HG02938 (cell line): ENCODE measurements at regions not wholly inside any gene's neighbourhood (a gene's known extent, or its start where the extent isn't known, plus 50 kb on each side); places are given as distances from the start of the nearest gene placed in this dataset.
"Not testable (repeated sequence)": the region's sequence is repeated elsewhere in the genome, so short reads cannot be mapped to it uniquely, and the experiment has no call there.

Experiments used
- ATAC-seq: cut with Tn5 transposase; IDR thresholded peaks from one replicate; pipeline ENCODE4 v1.9.1; 2021; ENCODE audit warnings: mild to moderate bottlenecking, moderate library complexity; ENCODE audit not compliant: unreplicated experiment

DNA sequence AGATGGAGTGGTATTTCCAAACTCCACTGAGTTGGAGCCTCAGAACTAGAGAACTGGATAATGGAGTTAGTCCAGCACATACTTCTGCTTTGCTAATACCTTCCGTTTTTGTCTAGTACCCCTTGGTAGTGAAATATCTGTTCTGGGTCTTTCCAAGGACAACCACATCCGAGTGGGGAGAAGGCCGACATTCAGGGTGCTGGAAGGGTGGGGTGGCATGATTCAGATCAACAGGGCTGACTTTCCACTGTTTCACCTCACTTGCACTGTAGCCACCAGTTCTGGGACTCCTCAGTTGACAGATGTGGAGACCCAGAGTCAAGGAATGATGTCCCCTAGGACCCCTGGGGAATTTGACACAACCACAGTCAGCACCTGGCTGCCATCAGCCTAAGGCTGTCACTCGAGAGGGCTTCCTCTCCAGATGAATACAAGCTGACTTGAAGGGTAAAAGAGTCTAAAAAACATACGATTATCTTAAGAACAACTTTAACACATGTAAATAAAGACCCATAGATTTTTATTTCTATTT is 84.8 kb upstream of the HNF1B start:
- no peak for ATAC-seq

DNA sequence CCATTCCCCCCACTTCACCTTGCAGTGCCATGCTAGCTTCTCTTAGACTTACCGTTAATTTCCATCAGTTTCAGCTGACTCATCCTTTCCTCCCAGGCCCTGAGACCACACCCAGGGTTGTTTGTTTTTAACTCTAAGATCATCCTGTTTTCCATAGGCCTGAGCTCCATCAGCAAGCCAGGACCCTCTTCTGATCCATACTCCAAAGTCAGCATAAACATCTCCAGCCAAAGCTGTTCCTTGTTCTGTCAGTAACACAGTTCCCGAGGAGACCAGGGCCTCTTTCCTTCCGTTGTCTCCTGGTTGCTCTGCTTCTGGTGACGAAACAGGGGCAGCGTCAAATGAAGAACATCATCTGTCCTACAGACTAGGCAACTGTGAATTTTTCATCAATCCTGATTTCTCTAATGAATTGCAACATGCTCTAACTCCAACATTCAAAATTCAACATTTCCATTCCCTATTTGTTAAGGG is 83.8 kb upstream of the HNF1B start:
- no peak for ATAC-seq

DNA sequence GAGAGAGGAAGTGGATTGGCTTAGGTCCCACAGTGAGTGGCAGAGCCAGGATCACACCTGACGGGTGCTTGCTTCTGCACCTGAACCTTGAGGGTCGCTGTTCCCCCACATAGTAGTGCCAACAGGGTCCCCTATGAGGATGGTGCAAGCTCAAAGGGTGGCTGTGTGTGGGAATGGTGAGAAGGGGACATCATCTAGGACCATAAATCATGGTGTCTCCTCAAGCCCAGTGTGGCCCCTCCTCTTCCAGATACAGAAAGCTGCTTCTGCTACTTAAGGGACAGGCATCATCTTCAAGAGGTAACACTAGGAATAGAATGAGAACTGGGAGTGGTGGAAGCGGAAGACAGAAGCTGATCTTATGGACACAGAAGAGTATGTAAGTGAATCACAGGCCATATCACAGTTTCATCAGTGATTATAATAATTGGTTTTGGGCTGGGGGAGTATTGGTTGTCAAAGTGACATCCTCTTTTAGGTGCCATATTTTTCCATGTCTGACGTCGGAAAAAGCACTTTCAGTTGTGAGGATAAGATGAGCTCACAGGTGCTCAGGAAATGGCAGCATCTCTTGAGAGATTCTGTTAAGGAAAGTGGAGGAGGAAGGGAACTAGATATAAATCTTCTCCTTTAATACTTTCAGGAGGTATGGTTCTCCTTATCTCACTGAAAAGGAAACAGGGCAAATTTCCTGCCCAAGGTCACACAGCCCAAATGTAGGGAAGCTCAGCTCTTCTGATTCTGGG is 83.2 kb upstream of the HNF1B start:
- ATAC-seq, result no peak

DNA sequence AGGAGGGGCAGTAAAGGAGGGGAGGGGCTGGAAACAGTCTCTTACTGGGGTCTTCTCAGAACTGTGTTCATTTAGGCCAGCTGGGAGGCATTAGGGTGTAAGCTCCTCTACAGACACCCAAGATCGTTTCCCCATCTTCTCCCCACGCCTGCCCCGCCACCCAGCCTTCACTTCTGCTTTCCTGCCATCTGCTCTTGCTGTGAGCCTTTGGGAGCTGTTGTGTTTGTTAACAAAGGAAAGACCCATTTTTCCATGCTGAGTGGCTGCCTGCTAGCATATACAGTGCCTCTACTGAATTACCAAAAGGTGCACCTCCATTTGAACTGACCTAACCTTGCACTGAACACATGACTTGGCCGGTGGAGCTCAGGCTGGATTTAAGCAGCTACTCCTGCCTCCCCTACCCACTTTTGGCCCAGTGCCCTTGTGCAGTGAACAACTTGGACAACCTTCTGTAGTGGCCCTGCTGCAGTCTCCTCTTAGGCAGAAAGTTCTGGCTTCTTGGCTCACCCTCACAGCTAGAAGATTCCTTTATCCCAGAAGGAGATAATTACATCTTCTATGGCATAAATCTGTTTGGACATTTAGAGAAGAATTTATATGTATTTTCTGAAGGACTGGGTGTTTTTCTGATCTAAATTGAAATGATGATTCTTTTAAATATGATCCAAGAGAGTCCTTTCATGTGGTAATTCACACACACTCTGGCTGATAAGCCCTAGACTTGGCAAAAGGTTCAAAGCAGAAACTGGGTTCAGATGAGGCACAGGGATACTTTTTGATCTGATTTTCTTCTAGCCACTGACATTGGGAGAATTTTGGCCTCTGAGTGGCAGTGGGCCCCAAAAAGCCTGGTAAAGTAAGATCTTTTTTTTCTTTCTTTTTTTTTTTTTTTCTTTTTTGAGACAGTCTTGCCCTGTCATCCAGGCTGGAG is 81.9 kb upstream of the HNF1B start:
- no peak for ATAC-seq

DNA sequence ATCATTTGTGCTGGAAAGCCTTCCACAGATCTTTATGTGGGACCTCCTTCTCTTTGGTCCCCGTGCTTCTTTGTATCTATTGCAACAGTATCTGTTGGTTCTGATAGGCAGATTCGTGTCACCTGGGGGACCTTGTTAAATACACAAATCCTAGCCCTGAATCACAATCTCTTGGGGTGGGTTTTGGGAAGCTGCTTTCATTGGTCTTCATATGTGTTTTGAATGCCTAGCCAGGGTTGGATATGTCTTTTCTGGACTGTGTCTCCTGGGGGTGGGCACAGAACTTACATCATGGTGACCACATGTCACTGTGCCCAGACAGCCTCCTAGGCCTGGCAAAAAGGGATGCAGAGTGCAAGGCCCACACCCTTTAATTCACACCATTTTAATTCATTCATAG is 81.0 kb upstream of the HNF1B start:
- ATAC-seq, result no peak

DNA sequence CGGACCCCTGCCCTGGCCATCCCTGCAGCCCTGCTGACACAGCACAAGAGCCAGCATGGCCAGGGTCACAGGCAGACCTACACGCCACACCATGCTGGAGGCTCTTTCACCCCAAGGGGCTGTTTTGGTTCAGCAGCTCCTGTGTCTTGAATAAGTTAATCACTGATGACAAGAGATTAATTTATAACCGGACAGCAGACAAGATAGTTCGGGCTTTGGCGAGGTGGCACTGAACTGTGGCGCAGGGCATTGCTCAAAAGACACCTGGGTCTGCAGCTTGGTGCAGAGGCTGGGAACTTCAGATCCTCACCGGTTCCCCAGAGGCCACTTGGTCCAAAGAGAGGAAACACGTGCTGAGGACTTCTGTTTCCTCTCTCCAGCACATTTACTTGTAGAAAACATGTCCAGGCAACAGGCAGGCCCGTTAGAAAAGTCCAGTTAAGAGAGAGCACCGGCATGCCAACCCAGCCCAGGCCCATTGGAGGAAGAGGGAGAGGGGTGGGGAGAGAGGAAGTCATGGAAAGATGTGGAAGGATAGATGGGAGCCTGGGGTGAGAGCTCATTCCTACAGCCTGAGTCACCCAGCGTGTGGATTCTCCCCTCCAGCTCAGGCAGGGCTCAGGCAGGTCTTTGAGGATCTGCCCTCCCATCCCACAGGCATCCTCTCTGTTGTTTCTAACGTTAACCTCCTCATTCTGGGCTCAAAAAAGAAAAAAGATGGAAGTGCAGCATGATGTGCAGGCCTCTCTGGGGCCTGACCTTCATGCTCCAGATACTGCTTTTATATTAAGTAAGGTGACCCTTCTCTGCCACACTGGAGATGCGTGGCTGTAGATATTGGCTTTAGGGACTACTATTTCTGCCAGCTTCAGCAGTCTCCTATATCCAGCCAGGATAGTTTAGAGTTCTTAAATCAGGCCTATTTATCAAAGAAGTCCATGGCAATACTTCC is 80.0 kb upstream of the HNF1B start:
- no peak for ATAC-seq

DNA sequence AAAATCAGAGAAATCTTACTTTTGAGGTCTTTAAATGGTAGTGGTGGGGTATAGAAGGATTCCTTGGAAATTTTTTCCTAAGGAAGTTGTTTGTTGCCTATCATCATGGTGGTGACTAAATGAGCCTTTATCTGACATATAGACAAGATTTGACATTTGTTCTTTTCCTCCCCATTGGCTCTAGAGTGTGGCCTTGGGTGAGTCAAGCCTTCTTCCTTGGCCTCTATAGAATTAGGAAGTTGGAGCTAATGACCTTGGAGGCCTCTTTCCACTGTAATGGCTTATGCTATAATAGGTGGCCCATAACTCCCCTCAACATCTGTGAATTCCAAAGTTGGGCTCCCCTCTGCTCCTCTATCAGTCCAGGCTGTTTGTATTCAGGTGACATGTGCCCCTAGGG is 79.1 kb upstream of the HNF1B start:
- no peak for ATAC-seq

DNA sequence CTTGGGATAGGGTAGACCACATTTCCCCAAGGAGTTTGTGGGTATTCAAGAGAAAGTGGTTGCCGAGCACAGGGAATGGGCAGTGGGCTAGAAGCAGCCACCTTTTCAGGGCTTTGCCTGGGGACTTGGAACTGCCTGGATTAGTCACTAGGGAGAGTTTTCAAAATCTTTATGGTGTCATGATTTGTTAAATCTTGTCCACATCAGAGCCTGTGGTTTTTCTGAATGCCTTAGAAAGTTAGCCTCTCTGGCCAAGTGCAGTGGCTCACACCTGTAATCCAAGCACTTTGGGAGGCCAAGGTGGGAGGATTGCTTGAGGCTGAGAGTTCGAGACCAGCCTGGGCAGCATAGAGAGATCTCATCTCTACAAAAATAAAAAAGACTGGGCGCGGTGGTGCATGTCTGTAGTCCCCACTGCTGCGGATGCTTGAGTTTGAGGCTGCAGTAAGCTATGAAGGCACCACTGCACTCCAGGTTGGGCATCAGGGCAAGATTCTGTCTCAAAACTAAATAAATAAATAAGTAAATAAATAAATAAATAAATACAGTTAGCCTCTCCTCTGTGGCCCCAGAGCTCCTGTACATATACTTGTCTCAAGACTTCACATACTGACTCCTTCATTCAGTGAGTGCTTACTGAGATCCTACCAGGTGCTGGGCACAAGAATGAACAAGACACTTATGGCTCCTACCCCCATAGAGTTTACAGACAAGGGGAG is 76.3 kb upstream of the HNF1B start:
- ATAC-seq, result no peak

DNA sequence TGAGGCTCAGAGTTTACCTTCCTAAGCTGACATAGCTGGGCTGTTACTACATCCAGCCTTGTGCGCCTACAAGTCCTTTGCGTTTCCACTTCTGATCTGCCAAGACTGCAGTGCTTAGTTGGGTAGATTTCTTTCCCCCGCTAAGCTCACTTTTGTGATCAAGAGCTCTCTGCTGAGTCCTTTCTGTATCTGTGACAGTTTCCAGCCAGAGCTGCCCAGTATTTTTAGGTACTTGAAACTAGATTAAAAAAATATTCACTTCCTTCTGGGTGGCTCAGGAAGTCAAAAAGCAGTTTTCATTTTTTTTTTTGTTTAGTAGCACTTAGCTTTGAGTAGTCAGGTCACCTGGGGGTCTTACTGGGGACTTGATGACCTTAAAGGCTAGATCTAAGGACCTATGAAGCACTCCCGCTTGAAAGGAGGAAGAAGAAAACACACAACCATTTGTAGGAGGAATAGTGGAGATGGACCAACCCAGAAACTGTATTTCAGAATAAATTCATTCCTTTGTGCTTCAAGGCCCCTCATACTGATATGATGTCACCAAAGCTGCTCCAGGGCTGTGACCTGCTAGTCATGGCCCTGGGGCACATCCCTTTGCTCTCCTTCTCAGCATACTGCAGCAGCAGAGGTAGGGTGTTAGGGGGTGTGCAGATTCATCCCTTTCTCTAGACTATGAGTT is 75.6 kb upstream of the HNF1B start:
- ATAC-seq, result no peak

DNA sequence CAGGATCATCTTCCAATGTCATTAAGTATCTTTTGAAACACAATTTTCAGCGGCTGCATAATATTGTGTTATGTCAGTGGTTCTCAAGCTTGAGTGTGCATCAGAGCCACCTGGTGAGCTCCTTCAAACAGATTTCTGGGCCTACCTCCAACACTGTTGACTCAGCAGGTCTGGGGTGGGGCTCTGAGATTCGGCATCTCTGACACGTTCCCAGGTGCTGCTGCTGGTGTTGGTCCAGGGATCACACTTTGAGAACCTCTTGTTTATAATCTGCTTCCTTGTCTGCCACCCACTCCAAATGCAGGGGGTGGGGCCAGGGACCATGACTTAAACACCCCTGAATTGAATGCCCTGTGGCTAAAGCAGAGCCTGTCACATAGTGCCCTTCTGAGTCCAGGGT is 73.8 kb upstream of the HNF1B start:
- ATAC-seq, result no peak

DNA sequence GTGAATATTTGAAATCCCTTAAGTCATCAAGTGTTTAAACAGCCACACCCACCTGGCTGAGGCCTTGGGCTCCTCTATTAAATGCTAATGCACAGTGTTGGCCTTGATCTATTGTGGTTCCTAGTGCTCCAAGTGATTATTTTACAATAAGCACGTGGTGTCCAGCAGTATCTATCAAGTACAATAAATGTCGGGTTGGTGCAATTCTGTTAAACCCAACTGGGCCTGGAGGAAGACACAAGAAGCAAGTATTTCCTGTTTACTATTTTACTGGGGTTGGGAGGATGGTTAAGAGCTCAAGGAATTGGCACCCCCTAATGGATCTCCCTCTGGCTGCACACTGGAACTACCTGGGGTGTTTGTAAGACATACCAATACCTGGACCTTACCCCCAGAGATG is 72.1 kb upstream of the HNF1B start:
- no peak for ATAC-seq

DNA sequence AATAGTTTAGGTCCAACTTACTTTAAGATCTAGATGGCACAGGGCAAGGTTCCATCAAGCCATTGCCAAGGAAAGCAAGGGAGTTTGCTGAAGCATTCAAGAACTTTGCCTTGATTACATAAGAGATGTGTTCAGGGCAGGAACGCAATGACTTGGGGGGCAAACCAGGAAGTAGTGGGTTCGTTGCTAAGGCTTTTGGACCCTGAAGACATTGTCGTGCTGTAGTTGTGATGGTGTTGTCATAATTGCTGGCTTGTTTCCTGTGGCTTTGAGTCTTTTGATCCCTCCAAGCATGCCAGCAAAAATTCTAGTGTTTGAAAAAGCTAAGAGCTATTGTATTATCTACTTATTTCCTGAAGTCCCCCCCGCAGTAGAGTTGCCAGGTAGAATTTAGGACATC is 70.7 kb upstream of the HNF1B start:
- ATAC-seq, result no peak

DNA sequence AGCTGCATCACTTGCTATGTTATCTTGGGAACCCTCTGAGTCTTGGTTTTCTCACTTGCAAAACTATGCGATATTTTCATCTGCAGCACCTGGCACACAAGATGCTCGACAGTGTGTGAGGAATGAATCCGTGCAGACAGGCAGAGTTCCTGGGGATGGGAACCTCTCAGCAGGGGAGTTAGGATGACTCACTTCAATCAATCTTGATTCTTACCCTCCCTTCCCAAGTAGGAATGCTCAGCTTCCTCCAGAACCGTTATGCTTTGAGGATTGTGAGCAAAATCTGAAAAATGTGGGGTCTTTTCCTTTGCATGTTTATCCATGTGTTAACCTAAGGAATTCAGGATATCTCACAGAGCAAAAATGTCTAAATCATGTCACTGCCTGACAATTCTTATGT is 68.9 kb upstream of the HNF1B start:
- no peak for ATAC-seq

DNA sequence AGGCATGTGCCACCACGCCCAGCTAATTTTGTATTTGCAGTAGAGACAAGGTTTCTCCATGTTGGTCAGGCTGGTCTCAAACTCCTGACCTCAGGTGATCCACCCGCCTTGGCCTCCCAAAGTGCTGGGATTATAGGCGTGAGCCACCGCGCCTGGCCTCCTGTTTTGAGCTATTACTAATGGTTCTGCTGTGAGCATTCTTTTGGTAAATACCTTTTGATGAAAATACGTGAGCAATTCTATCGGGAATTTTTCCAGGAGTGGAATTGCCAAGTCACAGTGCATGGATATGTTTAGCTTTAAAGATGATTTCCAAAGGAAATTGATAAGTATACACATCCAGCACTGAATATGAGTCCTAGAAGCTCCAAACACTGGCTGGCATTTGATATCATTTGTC is 64.0 kb upstream of the HNF1B start:
- ATAC-seq, result not testable (repeated sequence)

DNA sequence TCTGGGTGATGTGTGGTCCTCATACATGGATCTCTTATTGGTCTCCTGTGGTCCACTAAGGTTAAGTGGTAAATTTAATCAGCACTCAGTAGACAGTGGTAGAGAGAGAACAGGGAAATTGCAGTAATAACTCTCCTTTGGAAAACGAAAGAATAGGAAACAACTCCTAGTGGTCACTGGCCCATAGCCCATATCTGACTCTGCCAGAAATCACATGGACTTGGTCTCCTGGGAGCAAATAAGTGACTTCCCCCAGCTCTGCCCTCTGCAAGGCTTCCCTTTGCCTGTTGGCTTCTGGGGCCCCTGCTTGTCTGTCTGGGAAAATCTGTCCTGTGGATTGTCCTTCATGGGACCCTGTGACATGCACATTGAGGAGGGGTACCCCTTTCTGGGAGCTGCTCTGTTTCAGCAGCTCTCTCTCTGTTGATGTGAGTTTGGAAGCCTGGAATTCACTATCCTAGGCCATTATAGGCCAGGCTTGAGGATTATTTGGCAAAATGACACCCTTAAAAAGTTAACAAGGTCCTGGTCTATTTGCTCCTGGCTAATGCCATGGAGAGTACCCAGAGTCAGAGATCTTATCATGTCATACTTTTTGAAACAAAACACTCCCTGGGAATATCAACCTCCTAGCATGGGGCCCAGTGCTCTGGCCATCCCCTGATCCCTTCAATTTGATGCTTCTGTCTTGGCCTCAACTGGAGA is 58.0 kb upstream of the HNF1B start:
- ATAC-seq, result no peak

DNA sequence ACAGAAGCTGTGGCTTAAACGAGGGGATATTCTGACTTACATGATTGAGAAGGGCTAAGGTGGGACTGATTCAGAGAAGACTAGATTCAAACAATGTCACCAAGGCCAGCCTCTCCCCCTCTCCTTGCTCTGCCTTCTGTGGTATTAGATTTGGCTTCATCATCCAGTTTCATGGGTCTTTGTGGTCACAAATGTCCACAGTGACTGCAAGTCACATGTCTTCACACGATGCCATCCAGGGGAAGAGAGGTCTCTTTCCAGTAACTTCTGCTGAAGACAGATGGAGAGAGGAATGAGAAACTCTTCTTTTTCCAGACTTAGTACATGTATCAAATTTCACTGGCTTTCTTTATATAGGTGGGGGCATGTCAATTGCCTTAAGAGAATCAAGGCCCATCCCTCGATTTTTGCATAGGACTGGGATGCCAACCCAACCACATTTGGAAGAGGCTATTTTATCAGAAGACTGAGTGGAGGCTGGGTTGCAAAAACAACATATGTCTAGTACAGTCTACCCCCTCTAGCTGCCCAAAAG is 57.3 kb upstream of the HNF1B start:
- no peak for ATAC-seq

DNA sequence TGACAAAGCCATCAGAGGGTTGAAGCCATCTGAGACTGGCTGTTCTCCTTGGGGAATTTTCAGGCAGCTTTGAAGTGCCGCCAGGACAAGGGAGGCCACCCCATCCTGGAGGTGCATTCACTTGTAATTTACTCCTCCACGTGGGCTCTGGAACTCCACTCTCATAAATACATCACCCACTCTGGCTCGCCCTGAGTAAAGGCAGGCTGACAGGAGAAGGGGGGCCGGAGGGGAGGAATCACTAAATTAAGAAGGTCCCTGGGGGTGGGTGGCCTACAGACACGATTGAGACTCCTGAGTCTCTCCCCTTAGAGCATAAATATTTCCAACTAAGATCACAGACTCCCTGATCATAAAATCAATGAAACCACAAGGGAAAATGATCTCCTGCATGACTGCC is 56.3 kb upstream of the HNF1B start:
- no peak for ATAC-seq

DNA sequence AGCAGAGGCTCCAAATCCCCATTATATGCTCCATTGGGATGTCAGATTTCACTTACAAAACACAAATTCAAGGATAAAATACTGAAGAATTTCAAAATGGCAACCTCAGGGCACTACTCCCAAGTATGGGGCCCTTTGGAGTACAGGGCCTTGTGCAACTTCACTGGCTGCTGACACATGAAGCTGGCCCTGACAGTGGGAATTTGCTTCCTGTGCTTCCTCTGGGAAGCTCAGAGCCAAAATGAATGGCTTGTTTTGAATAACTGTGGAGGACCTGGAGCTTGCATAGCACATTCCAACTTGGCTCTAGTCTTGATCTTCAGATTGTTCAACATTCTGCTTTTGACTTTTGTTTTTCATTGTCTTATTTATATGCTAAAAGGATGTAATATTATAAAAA is 52.3 kb upstream of the HNF1B start:
- ATAC-seq, result no peak

DNA sequence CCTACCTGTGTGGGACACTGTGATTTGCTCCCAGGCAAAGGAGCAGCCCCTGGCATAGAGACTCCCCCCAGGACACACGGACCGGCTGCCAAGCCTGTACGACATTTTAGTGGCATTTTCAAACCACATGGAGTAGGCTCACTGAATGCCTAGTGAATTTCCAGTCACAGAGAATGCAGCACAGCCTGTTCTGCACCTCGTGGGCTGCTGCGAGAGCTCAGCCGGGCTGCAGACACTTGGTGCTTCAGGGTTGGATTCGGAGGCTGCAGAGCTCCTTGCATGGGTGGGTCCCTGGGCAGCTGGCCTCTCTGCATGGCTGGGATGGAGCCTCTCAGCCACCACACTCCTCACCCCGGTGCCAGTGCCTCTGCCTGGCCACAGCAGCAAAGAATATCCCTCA is 51.2 kb upstream of the HNF1B start:
- no peak for ATAC-seq
